GM21367 (cell line): ENCODE measurements at regions not wholly inside any gene's neighbourhood (a gene's known extent, or its start where the extent isn't known, plus 50 kb on each side); places are given as distances from the start of the nearest gene placed in this dataset.

Experiments used
- ATAC-seq: cut with Tn5 transposase; IDR thresholded peaks from one replicate; pipeline ENCODE4 v1.9.1; 2021; ENCODE audit not compliant: unreplicated experiment

- ATAC-seq: no peak
These were observed 265.4 kb upstream of the TET2 start for GRCh38 chr4:104881136-104881886.

GRCh38 chr4:104890598-104891275, 255.9 kb upstream of the TET2 start:
- no peak for ATAC-seq

GRCh38 chr4:104896660-104897645, 249.7 kb upstream of the TET2 start:
- peak; percentile 78 for ATAC-seq

GRCh38 chr4:104899863-104900262, 246.8 kb upstream of the TET2 start:
- ATAC-seq: no peak

- ATAC-seq: no peak
These were observed 245.2 kb upstream of the TET2 start for GRCh38 chr4:104901438-104901837.

DNA sequence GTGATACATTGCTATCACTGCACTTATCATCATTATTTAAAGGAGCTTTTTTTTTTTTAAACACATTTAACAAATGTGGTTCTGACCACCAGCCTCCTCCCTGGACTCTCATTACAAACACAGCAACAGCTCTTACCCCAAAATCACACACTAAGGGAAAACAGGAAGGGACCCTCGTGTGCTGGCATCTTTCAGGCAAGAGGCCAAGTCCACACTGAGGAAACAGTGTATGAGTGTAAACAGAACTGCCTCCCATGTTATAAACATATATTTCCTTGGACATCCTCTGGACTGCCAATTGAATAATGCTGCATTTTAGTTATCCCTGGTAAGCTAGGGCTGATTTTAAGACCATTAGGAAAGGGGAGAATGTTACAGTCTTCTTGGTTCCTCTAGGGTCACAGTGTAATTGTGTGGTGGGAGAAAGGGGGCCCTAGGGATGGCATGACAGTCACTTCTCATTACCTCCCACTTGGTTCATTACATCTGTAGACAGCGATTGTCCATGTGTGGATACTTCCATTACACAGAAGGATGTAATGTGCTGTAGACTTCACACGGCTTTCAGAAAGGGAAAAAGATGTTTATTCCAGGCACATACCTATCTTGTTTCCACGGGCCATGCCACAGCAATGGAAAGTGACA, 244.6 kb upstream of the TET2 start:
- ATAC-seq: no peak

DNA sequence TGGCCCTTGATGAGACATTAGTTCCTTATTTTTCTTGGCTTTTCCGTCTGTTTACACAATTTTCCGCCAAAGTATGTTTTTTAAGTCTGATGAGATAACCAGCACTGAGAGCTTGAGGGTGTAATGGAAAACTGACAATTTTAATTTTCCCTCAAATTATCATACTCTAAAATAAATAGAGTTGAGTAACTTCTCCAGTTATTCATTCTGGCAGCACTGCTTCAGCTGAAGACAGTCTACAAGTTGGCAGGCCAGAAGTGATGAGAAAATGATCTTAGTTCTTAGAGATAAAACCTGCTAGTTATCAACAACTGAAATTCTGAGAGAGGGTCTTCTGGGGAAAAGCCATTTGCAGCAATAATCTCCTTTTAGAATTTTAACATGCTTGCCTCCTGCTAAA, 241.6 kb upstream of the TET2 start:
- no peak for ATAC-seq

DNA sequence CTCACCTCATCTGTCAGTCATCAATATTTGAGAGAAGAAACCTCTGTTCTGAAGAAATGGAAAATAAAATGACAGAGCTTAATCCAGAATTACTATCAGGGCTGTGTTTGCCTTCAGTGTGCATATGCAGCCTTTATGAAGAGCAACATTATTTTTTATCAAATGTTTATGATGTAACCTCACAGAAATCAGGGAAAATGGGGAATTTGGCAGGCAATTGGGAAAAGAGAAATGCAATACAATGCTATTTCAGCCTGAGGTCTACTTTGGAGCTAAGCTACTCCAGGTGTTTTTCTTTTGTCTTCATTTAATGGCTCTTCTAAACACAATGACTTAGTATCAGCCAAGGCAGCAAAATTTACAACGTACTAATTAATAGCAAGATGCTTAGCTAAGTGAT, 241.1 kb upstream of the TET2 start:
- ATAC-seq: no peak

DNA sequence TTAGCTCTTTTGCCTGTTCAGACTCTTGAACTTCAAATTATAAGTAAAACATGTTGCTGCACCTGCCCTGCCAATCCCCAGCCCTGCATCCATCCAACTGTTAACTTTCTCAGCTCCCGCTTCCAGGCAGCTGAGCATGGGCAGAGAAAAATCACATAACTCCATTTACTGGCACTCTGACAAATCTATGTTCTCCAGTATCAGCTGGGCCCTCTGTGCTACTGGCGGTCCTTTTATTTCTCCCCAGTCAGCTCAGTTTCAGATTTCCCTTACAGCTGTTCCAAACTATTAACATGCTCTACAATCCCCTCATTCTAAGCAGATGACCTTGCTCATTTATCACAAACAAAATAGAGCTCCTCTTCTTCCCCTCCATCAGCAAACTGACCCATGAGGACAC, 240.4 kb upstream of the TET2 start:
- no peak for ATAC-seq

DNA sequence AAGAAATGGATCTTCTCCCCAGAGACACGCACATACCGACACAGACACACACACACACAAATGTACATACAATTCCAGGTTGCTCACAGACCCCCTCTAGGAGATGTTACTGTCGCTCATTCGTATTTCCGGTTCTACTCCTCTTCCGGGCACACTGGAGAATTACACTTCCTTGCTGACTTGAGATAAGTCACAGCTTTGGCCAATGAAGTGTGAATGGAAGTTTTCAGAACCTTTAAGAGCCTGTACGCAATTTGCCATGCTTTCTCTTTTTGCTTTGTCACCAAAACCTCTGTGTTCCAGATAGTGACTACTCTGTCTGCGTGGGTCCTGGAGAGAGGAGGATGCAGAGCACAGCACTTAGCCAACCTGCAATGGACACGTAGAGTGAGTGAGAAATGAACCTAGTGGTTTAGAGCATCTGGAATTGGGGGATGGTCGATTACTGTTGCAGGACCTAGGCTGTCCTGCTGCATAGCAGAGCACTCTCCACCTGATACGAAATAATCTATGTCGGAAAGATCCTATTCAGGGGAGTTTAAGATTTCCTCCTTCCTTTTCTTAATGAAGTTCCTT, 239.5 kb upstream of the TET2 start:
- no peak for ATAC-seq

DNA sequence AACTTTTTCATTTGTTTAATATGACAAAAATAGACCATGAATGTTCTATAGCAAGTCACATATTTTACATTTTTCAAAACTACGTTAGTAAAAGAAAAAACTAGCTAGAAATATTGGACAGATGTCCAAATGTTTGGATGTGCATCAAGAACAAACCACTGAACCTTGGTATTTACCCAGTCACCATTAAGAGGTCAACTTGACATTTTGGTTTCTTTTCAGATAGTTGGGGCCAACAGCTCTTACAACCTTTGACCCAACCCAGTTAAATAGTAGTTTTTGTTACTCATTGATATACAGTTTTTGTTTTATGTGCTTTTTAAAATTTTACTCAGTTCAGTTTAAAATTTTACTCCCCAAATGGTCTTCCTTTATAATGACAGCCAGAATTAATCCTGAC, 238.7 kb upstream of the TET2 start:
- ATAC-seq: no peak

DNA sequence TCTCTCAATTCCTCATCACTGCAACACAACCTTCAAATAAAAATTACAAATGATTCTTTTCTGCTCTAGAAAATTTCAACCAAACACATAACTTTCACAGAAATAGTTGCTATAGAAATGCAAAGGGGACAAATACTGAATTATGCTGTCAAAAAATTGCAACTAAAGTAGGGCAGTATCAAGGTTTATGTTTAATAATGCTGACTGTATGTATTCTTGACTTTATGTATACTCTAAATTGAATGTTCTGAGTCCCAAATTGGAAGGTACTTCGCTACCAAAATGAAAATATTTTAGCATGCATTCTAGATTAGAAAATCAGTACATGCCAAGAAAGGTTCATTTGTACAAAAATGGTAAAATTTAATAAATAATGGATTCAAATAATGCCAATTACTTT, 237.3 kb upstream of the TET2 start:
- no peak for ATAC-seq

DNA sequence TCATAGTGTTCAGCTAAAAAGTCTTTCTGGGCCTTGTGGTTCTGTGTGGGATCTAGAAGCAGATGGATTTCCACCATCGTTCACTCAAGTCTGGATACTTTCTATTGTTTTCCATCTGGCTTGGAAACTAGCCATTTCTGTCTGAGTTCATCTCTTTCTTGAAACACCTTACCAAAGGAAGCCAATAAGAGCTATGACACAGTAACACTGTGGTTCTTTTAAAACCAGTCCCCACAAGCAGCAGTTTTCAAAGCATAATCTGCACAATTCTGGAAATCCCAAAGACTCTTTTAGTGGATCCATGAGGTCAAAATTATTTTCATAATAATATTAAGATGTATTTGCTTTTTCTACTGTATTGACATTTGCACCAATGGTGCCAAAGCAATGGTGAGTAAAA, 234.2 kb upstream of the TET2 start:
- ATAC-seq: no peak

GRCh38 chr4:104915373-104915772, 231.3 kb upstream of the TET2 start:
- no peak for ATAC-seq

- no peak for ATAC-seq
These were observed 230.8 kb upstream of the TET2 start for GRCh38 chr4:104915864-104916263.

DNA sequence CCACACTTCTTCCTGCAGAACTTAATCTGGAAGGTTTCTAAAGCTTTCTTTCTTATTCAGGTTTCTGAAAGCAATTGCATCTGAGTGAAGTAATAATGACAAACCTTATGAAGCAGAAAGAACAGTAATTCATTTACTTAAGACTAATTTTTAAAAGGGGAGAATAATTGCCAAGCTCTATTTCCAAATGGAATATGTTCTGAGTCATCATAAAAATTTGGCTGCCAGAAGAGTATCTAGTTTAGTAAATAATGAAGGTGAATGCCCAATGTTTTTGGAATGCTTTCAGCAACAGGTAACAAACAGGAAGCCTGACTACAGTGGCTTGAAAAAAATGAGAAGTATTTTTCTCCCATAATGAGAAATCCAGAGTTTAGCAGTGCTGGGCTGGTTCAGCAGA, 227.3 kb upstream of the TET2 start:
- no peak for ATAC-seq

- peak; percentile 8 for ATAC-seq
These were observed 216.4 kb upstream of the TET2 start for GRCh38 chr4:104930298-104930697.

DNA sequence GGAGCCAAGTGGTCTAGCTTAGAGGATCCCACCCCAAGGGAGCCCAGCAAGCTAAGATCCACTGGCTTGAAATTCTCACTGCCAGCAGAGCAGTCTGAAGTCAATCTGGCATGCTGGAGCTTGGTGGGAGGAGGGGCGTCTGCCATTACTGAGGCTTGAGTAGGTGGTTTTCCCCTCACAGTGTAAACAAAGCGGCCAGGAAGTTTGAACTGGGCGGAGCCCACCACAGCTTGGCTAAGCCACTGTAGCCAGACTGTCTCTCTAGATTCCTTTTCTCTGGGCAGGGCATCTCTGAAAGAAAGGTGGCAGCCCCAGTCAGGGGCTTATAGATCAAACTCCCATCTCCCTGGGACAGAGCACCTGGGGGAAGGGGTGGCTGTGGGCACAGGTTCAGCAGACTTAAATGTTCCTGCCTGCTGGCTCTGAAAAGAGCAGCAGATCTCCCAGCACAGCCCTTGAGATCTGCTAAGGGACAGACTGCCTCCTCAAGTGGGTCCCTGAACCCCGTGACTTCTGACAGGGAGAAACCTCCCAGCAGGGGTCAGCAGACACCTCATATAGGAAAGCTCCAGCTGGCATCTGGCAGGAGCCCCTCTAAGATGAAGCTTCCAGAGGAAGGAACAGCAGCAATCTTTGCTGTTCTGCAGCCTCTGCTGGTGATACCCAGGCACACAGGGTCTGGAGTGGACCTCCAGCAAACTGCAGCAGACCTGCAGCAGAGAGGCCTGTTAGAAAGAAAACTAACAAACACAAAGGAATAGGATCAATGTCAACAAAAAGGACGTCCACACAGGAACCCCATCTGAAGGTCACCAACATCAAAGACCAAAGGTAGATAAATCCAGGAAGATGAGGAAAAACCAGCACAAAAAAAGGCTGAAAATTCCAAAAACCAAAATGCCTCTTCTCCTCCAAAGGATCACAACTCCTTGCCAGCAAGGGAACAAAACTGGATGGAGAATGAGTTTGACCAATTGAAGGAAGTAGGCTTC, 215.6 kb upstream of the TET2 start:
- ATAC-seq: peak; percentile 81

DNA sequence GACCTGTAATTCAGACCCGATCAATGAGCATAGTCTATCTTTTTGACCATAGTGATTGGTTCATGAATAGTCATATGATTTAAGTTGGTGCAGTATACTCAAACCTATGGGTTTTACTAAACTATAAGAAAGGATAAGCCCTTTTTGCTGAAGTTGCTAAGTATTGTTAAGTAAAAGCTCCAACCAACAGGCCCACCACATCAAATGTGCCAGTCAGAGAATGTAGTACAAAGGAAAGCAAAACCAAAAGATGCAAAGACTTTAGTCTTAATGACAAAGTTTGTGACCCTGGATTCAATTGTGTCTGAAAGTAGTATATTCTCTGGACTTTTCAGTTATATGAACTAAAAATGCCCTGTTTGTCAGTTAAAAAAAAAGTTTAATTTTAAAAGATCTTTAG, 208.1 kb upstream of the TET2 start:
- no peak for ATAC-seq

DNA sequence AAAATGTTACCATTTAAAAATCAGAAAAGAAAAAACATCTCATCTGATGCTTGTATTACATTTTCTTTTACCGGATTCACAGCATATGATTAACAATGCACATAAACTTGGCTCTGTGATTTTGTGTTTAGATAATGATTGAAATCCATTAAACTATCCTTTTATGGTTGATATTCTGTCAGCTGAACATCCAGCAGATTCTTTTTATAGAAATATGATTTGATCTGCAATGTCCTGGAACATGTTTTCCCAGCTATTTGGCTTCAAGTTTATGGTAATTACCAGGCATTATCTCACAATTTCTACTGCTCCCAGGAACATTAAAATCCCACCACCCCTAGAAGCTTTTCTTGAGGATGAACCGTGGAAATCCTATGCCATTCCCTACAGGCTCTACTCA, 205.7 kb upstream of the TET2 start:
- no peak for ATAC-seq
